ENCODE measurements at regions not wholly inside any gene's neighbourhood (a gene's known extent, or its start where the extent isn't known, plus 50 kb on each side); places are given as distances from the start of the nearest gene placed in this dataset.

DNA sequence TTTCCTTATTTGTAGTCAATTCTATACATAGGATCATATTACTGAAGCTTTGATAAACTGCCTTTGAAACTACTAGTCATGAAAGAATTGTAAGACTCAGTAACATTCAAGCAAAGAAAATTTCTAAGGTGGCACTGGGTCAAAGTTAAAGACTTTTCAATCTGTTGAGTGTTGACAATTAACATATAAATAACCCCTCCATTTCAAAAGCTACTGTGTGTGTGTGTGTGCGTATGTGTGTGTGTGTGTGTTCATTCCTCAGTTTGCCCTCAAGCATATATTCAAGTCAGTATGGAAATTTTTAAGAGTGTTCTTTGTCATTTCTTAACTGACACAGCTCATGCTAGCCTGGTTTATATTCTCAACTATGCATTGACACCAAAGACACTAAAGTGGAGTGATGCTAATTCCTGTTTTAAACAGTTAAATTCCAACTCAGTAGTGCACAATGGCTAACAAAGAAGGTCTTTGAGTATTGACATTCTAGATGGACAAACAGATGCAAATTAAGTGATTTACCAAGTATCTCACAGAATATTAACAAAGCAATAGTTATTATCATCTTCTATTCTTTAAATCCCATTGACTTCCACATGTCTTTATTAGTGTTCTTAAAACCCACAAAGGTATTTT, 314.8 kb upstream of the GRM3 start:
- no peak for TF ChIP-seq CTCF (IDR thresholded peaks at IDR 0.05)
- no peak for TF ChIP-seq EZH2 (IDR thresholded peaks at IDR 0.05; ENCODE audit: borderline replicate concordance, insufficient read depth, low read depth, low read length, poor library complexity, severe bottlenecking)
